ENCODE measurements at regions not wholly inside any gene's neighbourhood (a gene's known extent, or its start where the extent isn't known, plus 50 kb on each side); places are given as distances from the start of the nearest gene placed in this dataset.

GRCh38 chr12:114254998-114255397, 150.9 kb downstream of the TBX5 start:
- Mint-ChIP-seq H3K27ac (no peak overlapping the region), H3K4me3 (no peak overlapping the region), H3K9me3 (peaks cover 2 to 26% (median 9%) of the 10 kb centered on the region in 11 donors), H3K36me3 (peaks cover 0 to 5% (median 0%) of the 10 kb centered on the region in 5 donors), H3K27me3 (peaks cover 0 to 24% (median 17%) of the 10 kb centered on the region in 5 donors), H3K4me1 (peaks cover 0 to 1% (median 0%) of the 10 kb centered on the region in 7 donors)
- no peaks in the 10 kb centered on the region for H3K4me1 ChIP-seq (ENCODE audit: control insufficient read depth in 2 of 2, insufficient read depth in 2 of 2, low read length in 2 of 2)
- no peaks in the 10 kb centered on the region for H3K27me3 ChIP-seq (ENCODE audit: control insufficient read depth in 2 of 2, insufficient read depth in 2 of 2, low read length in 2 of 2)
- CTCF ChIA-PET, result no interaction called here
- H3K4me3 ChIP-seq (ENCODE audit: low read length), result no peak overlapping the region
- no peak overlapping the region for H3K27ac ChIP-seq (ENCODE audit: low read depth, low read length)
- DNase-seq (no peak), ATAC-seq (no peak)
- H3K9me3 ChIP-seq (ENCODE audit: control insufficient read depth in 2 of 3, low read length in 3 of 3), result peaks cover 0 to 3% (median 0%) of the 10 kb centered on the region in 3 experiments
- POLR2A ChIA-PET, result no interaction called here
- intact Hi-C loops (cut with micrococcal nuclease), result no loop called here
- H3K36me3 ChIP-seq (ENCODE audit: control insufficient read depth in 2 of 3, insufficient read depth in 3 of 3, low read length in 3 of 3), result no peaks in the 10 kb centered on the region

- H3K36me3 ChIP-seq (ENCODE audit: control insufficient read depth in 2 of 3, insufficient read depth in 3 of 3, low read length in 3 of 3), result no peaks in the 10 kb centered on the region
- Mint-ChIP-seq H3K27me3 (peaks cover 0 to 24% (median 18%) of the 10 kb centered on the region in 5 donors), H3K4me1 (peaks cover 0 to 1% (median 0%) of the 10 kb centered on the region in 7 donors), H3K4me3 (no peak overlapping the region), H3K36me3 (peaks cover 0 to 5% (median 0%) of the 10 kb centered on the region in 5 donors), H3K27ac (no peak overlapping the region), H3K9me3 (peaks cover 2 to 26% (median 10%) of the 10 kb centered on the region in 11 donors)
- H3K27ac ChIP-seq (ENCODE audit: low read depth, low read length), result no peak overlapping the region
- ATAC-seq (no peak), DNase-seq (no peak)
- intact Hi-C loops (cut with micrococcal nuclease), result no loop called here
- no peak overlapping the region for H3K4me3 ChIP-seq (ENCODE audit: low read length)
- POLR2A ChIA-PET, result no interaction called here
- no peaks in the 10 kb centered on the region for H3K4me1 ChIP-seq (ENCODE audit: control insufficient read depth in 2 of 2, insufficient read depth in 2 of 2, low read length in 2 of 2)
- H3K27me3 ChIP-seq (ENCODE audit: control insufficient read depth in 2 of 2, insufficient read depth in 2 of 2, low read length in 2 of 2), result no peaks in the 10 kb centered on the region
- H3K9me3 ChIP-seq (ENCODE audit: control insufficient read depth in 2 of 3, low read length in 3 of 3), result peaks cover 0 to 3% (median 0%) of the 10 kb centered on the region in 3 experiments
- CTCF ChIA-PET, result no interaction called here
These were observed 151.8 kb downstream of the TBX5 start for GRCh38 chr12:114253976-114254778.

GRCh38 chr12:114248527-114248926, 157.4 kb downstream of the TBX5 start:
- no peaks in the 10 kb centered on the region for H3K36me3 ChIP-seq (ENCODE audit: control insufficient read depth in 2 of 3, insufficient read depth in 3 of 3, low read length in 3 of 3)
- ChIA-PET CTCF (no interaction called here), POLR2A (no interaction called here)
- ATAC-seq (no peak), DNase-seq (no peak)
- intact Hi-C loops (cut with micrococcal nuclease), result no loop called here
- H3K27me3 ChIP-seq (ENCODE audit: control insufficient read depth in 2 of 2, insufficient read depth in 2 of 2, low read length in 2 of 2), result no peaks in the 10 kb centered on the region
- H3K27ac Mint-ChIP-seq, result no peak overlapping the region
- no peak overlapping the region for H3K4me3 Mint-ChIP-seq
- peaks cover 2 to 18% (median 8%) of the 10 kb centered on the region in 11 donors for H3K9me3 Mint-ChIP-seq
- H3K9me3 ChIP-seq (ENCODE audit: control insufficient read depth in 2 of 3, low read length in 3 of 3), result no peaks in the 10 kb centered on the region
- peaks cover 0 to 16% (median 8%) of the 10 kb centered on the region in 5 donors for H3K27me3 Mint-ChIP-seq
- no peaks in the 10 kb centered on the region for H3K4me1 ChIP-seq (ENCODE audit: control insufficient read depth in 2 of 2, insufficient read depth in 2 of 2, low read length in 2 of 2)
- peaks cover 0 to 2% (median 0%) of the 10 kb centered on the region in 7 donors for H3K4me1 Mint-ChIP-seq
- H3K4me3 ChIP-seq (ENCODE audit: low read length), result no peak overlapping the region
- H3K36me3 Mint-ChIP-seq, result peaks cover 0 to 2% (median 0%) of the 10 kb centered on the region in 5 donors
- H3K27ac ChIP-seq (ENCODE audit: low read depth, low read length), result no peak overlapping the region

- Mint-ChIP-seq H3K4me3 (no peak overlapping the region), H3K27ac (peak overlapping the region in 1 of 9 donors; percentile 80), H3K36me3 (no peaks in the 10 kb centered on the region), H3K27me3 (peaks cover 0 to 11% (median 5%) of the 10 kb centered on the region in 5 donors), H3K4me1 (peaks cover 0 to 2% (median 0%) of the 10 kb centered on the region in 7 donors), H3K9me3 (peaks cover 0 to 13% (median 5%) of the 10 kb centered on the region in 11 donors)
- H3K27ac ChIP-seq (ENCODE audit: low read depth, low read length), result no peak overlapping the region
- no peaks in the 10 kb centered on the region for H3K27me3 ChIP-seq (ENCODE audit: control insufficient read depth in 2 of 2, insufficient read depth in 2 of 2, low read length in 2 of 2)
- intact Hi-C loops (cut with micrococcal nuclease), result no loop called here
- CTCF ChIA-PET, result no interaction called here
- POLR2A ChIA-PET, result no interaction called here
- ATAC-seq (no peak), DNase-seq (no peak)
- no peaks in the 10 kb centered on the region for H3K9me3 ChIP-seq (ENCODE audit: control insufficient read depth in 2 of 3, low read length in 3 of 3)
- no peaks in the 10 kb centered on the region for H3K36me3 ChIP-seq (ENCODE audit: control insufficient read depth in 2 of 3, insufficient read depth in 3 of 3, low read length in 3 of 3)
- H3K4me1 ChIP-seq (ENCODE audit: control insufficient read depth in 2 of 2, insufficient read depth in 2 of 2, low read length in 2 of 2), result no peaks in the 10 kb centered on the region
- H3K4me3 ChIP-seq (ENCODE audit: low read length), result no peak overlapping the region
These were observed 160.4 kb downstream of the TBX5 start for GRCh38 chr12:114245555-114245954.

GRCh38 chr12:114241973-114242434, 163.9 kb downstream of the TBX5 start:
- Histone ChIP-seq H3K9me3 (ENCODE audit: control insufficient read depth in 2 of 3, low read length in 3 of 3) (no peaks in the 10 kb centered on the region), H3K27me3 (ENCODE audit: control insufficient read depth in 2 of 2, insufficient read depth in 2 of 2, low read length in 2 of 2) (no peaks in the 10 kb centered on the region), H3K27ac (ENCODE audit: low read depth, low read length) (no peak overlapping the region), H3K4me3 (ENCODE audit: low read length) (no peak overlapping the region), H3K36me3 (ENCODE audit: control insufficient read depth in 2 of 3, insufficient read depth in 3 of 3, low read length in 3 of 3) (no peaks in the 10 kb centered on the region), H3K4me1 (ENCODE audit: control insufficient read depth in 2 of 2, insufficient read depth in 2 of 2, low read length in 2 of 2) (no peaks in the 10 kb centered on the region)
- ATAC-seq (no peak), DNase-seq (no peak)
- H3K27me3 Mint-ChIP-seq, result peaks cover 0 to 20% (median 11%) of the 10 kb centered on the region in 5 donors
- intact Hi-C loops (cut with micrococcal nuclease), result no loop called here
- no peaks in the 10 kb centered on the region for H3K36me3 Mint-ChIP-seq
- H3K4me3 Mint-ChIP-seq, result no peak overlapping the region
- ChIA-PET CTCF (no interaction called here), POLR2A (no interaction called here)
- H3K4me1 Mint-ChIP-seq, result peaks cover 0 to 2% (median 0%) of the 10 kb centered on the region in 7 donors
- H3K9me3 Mint-ChIP-seq, result peaks cover 0 to 13% (median 0%) of the 10 kb centered on the region in 11 donors
- no peak overlapping the region for H3K27ac Mint-ChIP-seq

- H3K9me3 ChIP-seq (ENCODE audit: control insufficient read depth in 2 of 3, low read length in 3 of 3), result no peaks in the 10 kb centered on the region
- H3K4me3 ChIP-seq (ENCODE audit: low read length), result no peak overlapping the region
- Mint-ChIP-seq H3K27me3 (peaks cover 0 to 17% (median 11%) of the 10 kb centered on the region in 5 donors), H3K4me1 (peaks cover 0 to 2% (median 0%) of the 10 kb centered on the region in 7 donors), H3K36me3 (no peaks in the 10 kb centered on the region), H3K27ac (no peak overlapping the region), H3K9me3 (peaks cover 0 to 10% (median 0%) of the 10 kb centered on the region in 11 donors), H3K4me3 (no peak overlapping the region)
- H3K27me3 ChIP-seq (ENCODE audit: control insufficient read depth in 2 of 2, insufficient read depth in 2 of 2, low read length in 2 of 2), result no peaks in the 10 kb centered on the region
- CTCF ChIA-PET, result no interaction called here
- no peak overlapping the region for H3K27ac ChIP-seq (ENCODE audit: low read depth, low read length)
- H3K4me1 ChIP-seq (ENCODE audit: control insufficient read depth in 2 of 2, insufficient read depth in 2 of 2, low read length in 2 of 2), result no peaks in the 10 kb centered on the region
- POLR2A ChIA-PET, result no interaction called here
- DNase-seq, result no peak
- ATAC-seq, result no peak
- no peaks in the 10 kb centered on the region for H3K36me3 ChIP-seq (ENCODE audit: control insufficient read depth in 2 of 3, insufficient read depth in 3 of 3, low read length in 3 of 3)
- intact Hi-C loops (cut with micrococcal nuclease), result no loop called here
These were observed 165.7 kb downstream of the TBX5 start for GRCh38 chr12:114240288-114240687.

- ATAC-seq, result no peak
- intact Hi-C loops (cut with micrococcal nuclease), result no loop called here
- no peaks in the 10 kb centered on the region for H3K36me3 Mint-ChIP-seq
- Histone ChIP-seq H3K27me3 (ENCODE audit: control insufficient read depth in 2 of 2, insufficient read depth in 2 of 2, low read length in 2 of 2) (no peaks in the 10 kb centered on the region), H3K27ac (ENCODE audit: low read depth, low read length) (no peak overlapping the region), H3K4me3 (ENCODE audit: low read length) (no peak overlapping the region), H3K36me3 (ENCODE audit: control insufficient read depth in 2 of 3, insufficient read depth in 3 of 3, low read length in 3 of 3) (no peaks in the 10 kb centered on the region), H3K4me1 (ENCODE audit: control insufficient read depth in 2 of 2, insufficient read depth in 2 of 2, low read length in 2 of 2) (no peaks in the 10 kb centered on the region), H3K9me3 (ENCODE audit: control insufficient read depth in 2 of 3, low read length in 3 of 3) (no peaks in the 10 kb centered on the region)
- H3K4me3 Mint-ChIP-seq, result no peak overlapping the region
- no peak for DNase-seq
- CTCF ChIA-PET, result no interaction called here
- POLR2A ChIA-PET, result no interaction called here
- peaks cover 0 to 6% (median 0%) of the 10 kb centered on the region in 11 donors for H3K9me3 Mint-ChIP-seq
- peaks cover 0 to 11% (median 8%) of the 10 kb centered on the region in 5 donors for H3K27me3 Mint-ChIP-seq
- no peak overlapping the region for H3K27ac Mint-ChIP-seq
- no peaks in the 10 kb centered on the region for H3K4me1 Mint-ChIP-seq
These were observed 167.1 kb downstream of the TBX5 start for GRCh38 chr12:114238808-114239207.

Data from naive thymus-derived CD4-positive, alpha-beta T cell (primary cell).